GM23338 (cell line): ENCODE measurements at regions not wholly inside any gene's neighbourhood (a gene's known extent, or its start where the extent isn't known, plus 50 kb on each side); places are given as distances from the start of the nearest gene placed in this dataset.

Experiments
- ATAC-seq: fragments of 200-7000 bp; cut with Tn5 transposase; 3 replicates; pipeline ENCODE4 v1.9.1; 2020
- DNase-seq: peaks from one replicate; pipeline ENCODE4 v3.0.0-alpha.2; 2015; ENCODE audit warnings: low spot score
- H2AFZ ChIP-seq: fragments of 200-600 bp; sonication (generic); 2 replicates; pipeline ENCODE4 v1.8.0; 2016; ENCODE audit warnings: antibody characterized with exemption, mild to moderate bottlenecking, moderate library complexity
- H3F3A ChIP-seq: fragments of 200-600 bp; sonication (generic); replicated peaks from 2 replicates; pipeline ENCODE4 v1.8.0; 2017; ENCODE audit warnings: antibody characterized with exemption, mixed run types, low read depth
- H3K27ac ChIP-seq: fragments of 200-600 bp; sonication (generic); 2 replicates; pipeline ENCODE4 v1.6.1; 2016; ENCODE audit warnings: low read depth
- H3K27me3 ChIP-seq: fragments of 200-600 bp; sonication (generic); 2 replicates; pipeline ENCODE4 v1.8.0; 2016; ENCODE audit warnings: mild to moderate bottlenecking, mixed run types, moderate library complexity; ENCODE audit not compliant: insufficient read depth
- H3K36me3 ChIP-seq: fragments of 200-600 bp; sonication (generic); 2 replicates; pipeline ENCODE4 v1.8.0; 2016; ENCODE audit warnings: mild to moderate bottlenecking; ENCODE audit not compliant: insufficient read depth
- H3K4me1 ChIP-seq: fragments of 200-600 bp; sonication (generic); 2 replicates; pipeline ENCODE4 v1.8.0; 2016; ENCODE audit warnings: mild to moderate bottlenecking, moderate library complexity; ENCODE audit not compliant: insufficient read depth
- H3K4me2 ChIP-seq: fragments of 200-600 bp; sonication (generic); 2 replicates; pipeline ENCODE4 v1.7.1; 2017; ENCODE audit warnings: mixed run types
- H3K4me3 ChIP-seq: fragments of 200-600 bp; sonication (generic); 2 replicates; pipeline ENCODE4 v1.6.1; 2016; ENCODE audit warnings: mixed run types
- H3K79me2 ChIP-seq: fragments of 200-600 bp; sonication (generic); replicated peaks from 2 replicates; pipeline ENCODE4 v1.8.0; 2017; ENCODE audit warnings: mild to moderate bottlenecking; ENCODE audit not compliant: insufficient read depth
- H3K9me2 ChIP-seq: fragments of 200-600 bp; sonication (generic); 2 replicates; pipeline ENCODE4 v1.8.0; 2017; ENCODE audit not compliant: insufficient read depth
- H4K20me1 ChIP-seq: fragments of 200-600 bp; sonication (generic); replicated peaks from 2 replicates; pipeline ENCODE4 v1.8.0; 2017; ENCODE audit warnings: mild to moderate bottlenecking; ENCODE audit not compliant: insufficient read depth
- H3K27ac Mint-ChIP-seq: 2 replicates; pipeline ENCODE4 v1.8.0; 2020; ENCODE audit warnings: inconsistent platforms, mild to moderate bottlenecking, moderate library complexity, mixed read lengths
- H3K27me3 Mint-ChIP-seq: 3 replicates; pipeline ENCODE4 v1.8.0; 2022; ENCODE audit warnings: low read depth, mild to moderate bottlenecking, moderate library complexity, mixed read lengths, inconsistent platforms; ENCODE audit not compliant: insufficient read depth, poor library complexity
- H3K36me3 Mint-ChIP-seq: 3 replicates; pipeline ENCODE4 v1.8.0; 2021; ENCODE audit warnings: low read depth, mild to moderate bottlenecking, inconsistent platforms, moderate library complexity, mixed read lengths
- H3K4me1 Mint-ChIP-seq: 3 replicates; pipeline ENCODE4 v1.8.0; 2020; ENCODE audit warnings: mild to moderate bottlenecking, inconsistent platforms, mixed read lengths
- H3K4me3 Mint-ChIP-seq: 3 replicates; pipeline ENCODE4 v1.8.0; 2021; ENCODE audit warnings: moderate library complexity, mild to moderate bottlenecking, inconsistent platforms, mixed read lengths
- H3K9me3 Mint-ChIP-seq: 3 replicates; pipeline ENCODE4 v1.8.0; 2020; ENCODE audit warnings: moderate library complexity, mild to moderate bottlenecking, inconsistent platforms, mixed read lengths
- EZH2 ChIP-seq: fragments of 200-600 bp; sonication (generic); IDR thresholded peaks from one replicate; pipeline ENCODE4 v1.8.0; 2017; ENCODE audit warnings: antibody characterized with exemption, mild to moderate bottlenecking, low read depth; ENCODE audit not compliant: unreplicated experiment
- EZH2phosphoT487 ChIP-seq: fragments of 200-600 bp; sonication (generic); IDR thresholded peaks from one replicate; pipeline ENCODE4 v1.8.1; 2018; ENCODE audit warnings: antibody characterized with exemption; ENCODE audit not compliant: unreplicated experiment
- JUNB ChIP-seq: IDR thresholded peaks from one replicate; pipeline ENCODE4 v1.6.1; 2016; ENCODE audit warnings: antibody characterized with exemption; ENCODE audit not compliant: unreplicated experiment
- POLR2AphosphoS5 ChIP-seq: IDR thresholded peaks from 2 replicates; pipeline ENCODE4 v1.6.1; 2016; ENCODE audit warnings: antibody characterized with exemption, low read depth
- TF ChIP-seq, protein P1 (sequence below): fragments of 250-450 bp; sonication (Bioruptor Pico); IDR thresholded peaks from 2 replicates; pipeline ENCODE4 v1.5.0; 2020; ENCODE audit warnings: mild to moderate bottlenecking, moderate library complexity

DNA sequence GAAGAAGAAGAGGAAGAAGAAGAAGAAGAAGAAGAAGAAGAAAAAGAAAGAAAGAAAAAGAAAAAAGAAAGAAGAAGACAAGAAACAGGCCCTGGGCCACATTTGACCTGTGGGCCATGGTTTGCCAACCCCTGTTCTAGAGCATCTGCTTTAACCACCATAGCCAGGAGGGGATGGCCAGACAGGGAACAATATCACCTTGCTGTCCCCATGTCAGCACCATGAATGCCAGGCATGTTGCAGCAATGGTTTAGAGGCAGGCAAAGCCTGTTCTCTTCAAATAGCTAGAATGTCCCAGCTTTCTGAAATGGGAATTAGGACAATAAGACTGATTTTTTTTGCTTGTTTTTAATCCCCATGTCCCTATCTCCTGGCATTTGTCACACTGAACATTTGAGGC is 338.6 kb upstream of the PLET1 start:
- no peak overlapping the region for H3K4me2 ChIP-seq
- no peak for DNase-seq
- peaks cover 20% of the 10 kb centered on the region for H3K9me2 ChIP-seq
- H2AFZ ChIP-seq: no peak overlapping the region
- TF ChIP-seq, protein P1, sequence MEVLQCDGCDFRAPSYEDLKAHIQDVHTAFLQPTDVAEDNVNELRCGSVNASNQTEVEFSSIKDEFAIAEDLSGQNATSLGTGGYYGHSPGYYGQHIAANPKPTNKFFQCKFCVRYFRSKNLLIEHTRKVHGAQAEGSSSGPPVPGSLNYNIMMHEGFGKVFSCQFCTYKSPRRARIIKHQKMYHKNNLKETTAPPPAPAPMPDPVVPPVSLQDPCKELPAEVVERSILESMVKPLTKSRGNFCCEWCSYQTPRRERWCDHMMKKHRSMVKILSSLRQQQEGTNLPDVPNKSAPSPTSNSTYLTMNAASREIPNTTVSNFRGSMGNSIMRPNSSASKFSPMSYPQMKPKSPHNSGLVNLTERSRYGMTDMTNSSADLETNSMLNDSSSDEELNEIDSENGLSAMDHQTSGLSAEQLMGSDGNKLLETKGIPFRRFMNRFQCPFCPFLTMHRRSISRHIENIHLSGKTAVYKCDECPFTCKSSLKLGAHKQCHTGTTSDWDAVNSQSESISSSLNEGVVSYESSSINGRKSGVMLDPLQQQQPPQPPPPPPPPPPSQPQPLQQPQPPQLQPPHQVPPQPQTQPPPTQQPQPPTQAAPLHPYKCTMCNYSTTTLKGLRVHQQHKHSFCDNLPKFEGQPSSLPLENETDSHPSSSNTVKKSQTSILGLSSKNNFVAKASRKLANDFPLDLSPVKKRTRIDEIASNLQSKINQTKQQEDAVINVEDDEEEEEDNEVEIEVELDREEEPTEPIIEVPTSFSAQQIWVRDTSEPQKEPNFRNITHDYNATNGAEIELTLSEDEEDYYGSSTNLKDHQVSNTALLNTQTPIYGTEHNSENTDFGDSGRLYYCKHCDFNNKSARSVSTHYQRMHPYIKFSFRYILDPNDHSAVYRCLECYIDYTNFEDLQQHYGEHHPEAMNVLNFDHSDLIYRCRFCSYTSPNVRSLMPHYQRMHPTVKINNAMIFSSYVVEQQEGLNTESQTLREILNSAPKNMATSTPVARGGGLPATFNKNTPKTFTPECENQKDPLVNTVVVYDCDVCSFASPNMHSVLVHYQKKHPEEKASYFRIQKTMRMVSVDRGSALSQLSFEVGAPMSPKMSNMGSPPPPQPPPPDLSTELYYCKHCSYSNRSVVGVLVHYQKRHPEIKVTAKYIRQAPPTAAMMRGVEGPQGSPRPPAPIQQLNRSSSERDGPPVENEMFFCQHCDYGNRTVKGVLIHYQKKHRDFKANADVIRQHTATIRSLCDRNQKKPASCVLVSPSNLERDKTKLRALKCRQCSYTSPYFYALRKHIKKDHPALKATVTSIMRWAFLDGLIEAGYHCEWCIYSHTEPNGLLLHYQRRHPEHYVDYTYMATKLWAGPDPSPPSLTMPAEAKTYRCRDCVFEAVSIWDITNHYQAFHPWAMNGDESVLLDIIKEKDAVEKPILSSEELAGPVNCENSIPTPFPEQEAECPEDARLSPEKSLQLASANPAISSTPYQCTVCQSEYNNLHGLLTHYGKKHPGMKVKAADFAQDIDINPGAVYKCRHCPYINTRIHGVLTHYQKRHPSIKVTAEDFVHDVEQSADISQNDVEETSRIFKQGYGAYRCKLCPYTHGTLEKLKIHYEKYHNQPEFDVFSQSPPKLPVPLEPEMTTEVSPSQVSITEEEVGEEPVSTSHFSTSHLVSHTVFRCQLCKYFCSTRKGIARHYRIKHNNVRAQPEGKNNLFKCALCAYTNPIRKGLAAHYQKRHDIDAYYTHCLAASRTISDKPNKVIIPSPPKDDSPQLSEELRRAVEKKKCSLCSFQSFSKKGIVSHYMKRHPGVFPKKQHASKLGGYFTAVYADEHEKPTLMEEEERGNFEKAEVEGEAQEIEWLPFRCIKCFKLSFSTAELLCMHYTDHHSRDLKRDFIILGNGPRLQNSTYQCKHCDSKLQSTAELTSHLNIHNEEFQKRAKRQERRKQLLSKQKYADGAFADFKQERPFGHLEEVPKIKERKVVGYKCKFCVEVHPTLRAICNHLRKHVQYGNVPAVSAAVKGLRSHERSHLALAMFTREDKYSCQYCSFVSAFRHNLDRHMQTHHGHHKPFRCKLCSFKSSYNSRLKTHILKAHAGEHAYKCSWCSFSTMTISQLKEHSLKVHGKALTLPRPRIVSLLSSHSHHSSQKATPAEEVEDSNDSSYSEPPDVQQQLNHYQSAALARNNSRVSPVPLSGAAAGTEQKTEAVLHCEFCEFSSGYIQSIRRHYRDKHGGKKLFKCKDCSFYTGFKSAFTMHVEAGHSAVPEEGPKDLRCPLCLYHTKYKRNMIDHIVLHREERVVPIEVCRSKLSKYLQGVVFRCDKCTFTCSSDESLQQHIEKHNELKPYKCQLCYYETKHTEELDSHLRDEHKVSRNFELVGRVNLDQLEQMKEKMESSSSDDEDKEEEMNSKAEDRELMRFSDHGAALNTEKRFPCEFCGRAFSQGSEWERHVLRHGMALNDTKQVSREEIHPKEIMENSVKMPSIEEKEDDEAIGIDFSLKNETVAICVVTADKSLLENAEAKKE (CRISPR knock-in tag): no peak
- H3K27me3 ChIP-seq: no peaks in the 10 kb centered on the region
- H3F3A ChIP-seq: 0 out of 2 replicates have a peak, but pooled peaks cover 3% of the 10 kb centered on the region
- no peaks in the 10 kb centered on the region for H4K20me1 ChIP-seq
- H3K36me3 ChIP-seq: no peaks in the 10 kb centered on the region
- ATAC-seq: no peak
- peaks cover 13% of the 10 kb centered on the region for H3K4me1 ChIP-seq
- peaks cover 5% of the 10 kb centered on the region; the same call in 1 of the 3 replicates for H3K36me3 Mint-ChIP-seq
- no peak overlapping the region for H3K4me3 Mint-ChIP-seq
- no peaks in the 10 kb centered on the region for H3K79me2 ChIP-seq
- H3K4me1 Mint-ChIP-seq: peaks cover 18% of the 10 kb centered on the region
- H3K9me3 Mint-ChIP-seq: peaks cover 10% of the 10 kb centered on the region
- H3K4me3 ChIP-seq: no peak overlapping the region
- H3K27ac Mint-ChIP-seq: no peak overlapping the region
- H3K27me3 Mint-ChIP-seq: no peaks in the 10 kb centered on the region
- no peak overlapping the region for H3K27ac ChIP-seq

- no peaks in the 10 kb centered on the region for H3K27me3 ChIP-seq
- no peak overlapping the region for H3K27ac Mint-ChIP-seq
- peaks cover 13% of the 10 kb centered on the region for H3K4me1 ChIP-seq
- no peak overlapping the region for H3K4me3 Mint-ChIP-seq
- H3K4me1 Mint-ChIP-seq: peaks cover 18% of the 10 kb centered on the region
- H3K4me2 ChIP-seq: no peak overlapping the region
- H3K4me3 ChIP-seq: no peak overlapping the region
- peaks cover 2% of the 10 kb centered on the region; the same call in 2 of the 3 replicates for H3K9me3 Mint-ChIP-seq
- H3K27me3 Mint-ChIP-seq: no peaks in the 10 kb centered on the region
- peaks cover 24% of the 10 kb centered on the region for H3K9me2 ChIP-seq
- 0 out of 2 replicates have a peak, but pooled peaks cover 3% of the 10 kb centered on the region for H3F3A ChIP-seq
- no peaks in the 10 kb centered on the region for H4K20me1 ChIP-seq
- 0 out of 3 replicates have a peak, but pooled peaks cover 1% of the 10 kb centered on the region for H3K36me3 Mint-ChIP-seq
- ATAC-seq: no peak
- H3K27ac ChIP-seq: no peak overlapping the region
- H3K36me3 ChIP-seq: no peaks in the 10 kb centered on the region
- no peak overlapping the region for H2AFZ ChIP-seq
- H3K79me2 ChIP-seq: no peaks in the 10 kb centered on the region
- no peak for DNase-seq
- TF ChIP-seq EZH2phosphoT487 (no peak), JUNB (no peak), POLR2AphosphoS5 (no peak), EZH2 (no peak)
- TF ChIP-seq, protein P1 (CRISPR knock-in tag): no peak
Measured at GRCh38 chr11:112599856-112600533, 339.3 kb upstream of the PLET1 start.
